Stimulated activated naive B cell treated with anti-CD40 and anti-IgM and Interleukin-4, amounts not matched to agents 10 μg/mL and 1 μg/mL and 100 μg/mL, for 72 hours (primary cell): ENCODE measurements at regions not wholly inside any gene's neighbourhood (a gene's known extent, or its start where the extent isn't known, plus 50 kb on each side); places are given as distances from the start of the nearest gene placed in this dataset.
"Not testable (repeated sequence)": the region's sequence is repeated elsewhere in the genome, so short reads cannot be mapped to it uniquely, and the experiment has no call there.

Source experiments
- ATAC-seq, 2 donors: fragments of 150-1000 bp; cut with Tn5 transposase; replicated peaks; 2 replicates each; pipeline ENCODE4 v1.10.0; 2021; ENCODE audit warnings: moderate library complexity in 1 of 2
- DNase-seq: peaks from one replicate; pipeline ENCODE4 v3.0.0; 2021
- H3K27ac Mint-ChIP-seq: one replicate; pipeline ENCODE4 v1.8.0; 2022; ENCODE audit warnings: mild to moderate bottlenecking, mixed read lengths
- H3K27me3 Mint-ChIP-seq, 2 donors: one replicate each; pipeline ENCODE4 v1.8.0; 2022; ENCODE audit warnings: mixed read lengths in 2 of 2
- H3K36me3 Mint-ChIP-seq, 2 donors: one replicate each; pipeline ENCODE4 v1.8.0; 2022; ENCODE audit warnings: mixed read lengths in 2 of 2, mild to moderate bottlenecking in 1 of 2
- H3K4me1 Mint-ChIP-seq, 2 donors: one replicate each; pipeline ENCODE4 v1.8.0; 2022; ENCODE audit warnings: mixed read lengths in 2 of 2, mild to moderate bottlenecking in 1 of 2
- H3K4me3 Mint-ChIP-seq, 2 donors: one replicate each; pipeline ENCODE4 v1.8.0; 2022; ENCODE audit warnings: mild to moderate bottlenecking in 2 of 2, mixed read lengths in 2 of 2, moderate library complexity in 1 of 2
- H3K9me3 Mint-ChIP-seq, 2 donors: one replicate each; pipeline ENCODE4 v1.8.0; 2022; ENCODE audit warnings: mixed read lengths in 2 of 2, mild to moderate bottlenecking in 1 of 2

GRCh38 chr4:26235500-26235899 is 85.3 kb upstream of the RBPJ start:
- DNase-seq, result no peak
- ATAC-seq, result no peak
- Mint-ChIP-seq H3K27ac (no peak overlapping the region), H3K36me3 (no peaks in the 10 kb centered on the region), H3K9me3 (peaks cover 0 to 4% of the 10 kb centered on the region in 2 donors), H3K4me3 (no peak overlapping the region), H3K4me1 (no peaks in the 10 kb centered on the region), H3K27me3 (peaks cover 29 to 30% of the 10 kb centered on the region in 2 donors)

GRCh38 chr4:26237916-26238315 is 82.9 kb upstream of the RBPJ start:
- Mint-ChIP-seq H3K27me3 (peaks cover 22 to 24% of the 10 kb centered on the region in 2 donors), H3K9me3 (peaks cover 0 to 4% of the 10 kb centered on the region in 2 donors), H3K27ac (no peak overlapping the region), H3K36me3 (no peaks in the 10 kb centered on the region), H3K4me1 (no peaks in the 10 kb centered on the region), H3K4me3 (no peak overlapping the region)
- no peak for DNase-seq
- ATAC-seq, result no peak

- DNase-seq (no peak), ATAC-seq (no peak)
- H3K4me1 Mint-ChIP-seq, result no peaks in the 10 kb centered on the region
- H3K36me3 Mint-ChIP-seq, result no peaks in the 10 kb centered on the region
- peaks cover 0 to 4% of the 10 kb centered on the region in 2 donors for H3K9me3 Mint-ChIP-seq
- no peak overlapping the region for H3K4me3 Mint-ChIP-seq
- peaks cover 20 to 24% of the 10 kb centered on the region in 2 donors for H3K27me3 Mint-ChIP-seq
- H3K27ac Mint-ChIP-seq, result no peak overlapping the region
Observed at GRCh38 chr4:26238426-26238777, 82.4 kb upstream of the RBPJ start.

GRCh38 chr4:26238778-26239679 is 81.8 kb upstream of the RBPJ start:
- no peak overlapping the region for H3K4me3 Mint-ChIP-seq
- H3K27ac Mint-ChIP-seq, result no peak overlapping the region
- H3K36me3 Mint-ChIP-seq, result no peaks in the 10 kb centered on the region
- H3K9me3 Mint-ChIP-seq, result peaks cover 0 to 4% of the 10 kb centered on the region in 2 donors
- H3K27me3 Mint-ChIP-seq, result peaks cover 17 to 24% of the 10 kb centered on the region in 2 donors
- H3K4me1 Mint-ChIP-seq, result no peaks in the 10 kb centered on the region
- no peak for ATAC-seq
- DNase-seq, result no peak

GRCh38 chr4:26239801-26240200 is 81.0 kb upstream of the RBPJ start:
- no peak overlapping the region for H3K27ac Mint-ChIP-seq
- no peaks in the 10 kb centered on the region for H3K36me3 Mint-ChIP-seq
- ATAC-seq, result no peak
- no peaks in the 10 kb centered on the region for H3K4me1 Mint-ChIP-seq
- DNase-seq, result no peak
- no peak overlapping the region for H3K4me3 Mint-ChIP-seq
- peaks cover 17 to 21% of the 10 kb centered on the region in 2 donors for H3K27me3 Mint-ChIP-seq
- H3K9me3 Mint-ChIP-seq, result peaks cover 0 to 4% of the 10 kb centered on the region in 2 donors

GRCh38 chr4:26241179-26241578 is 79.6 kb upstream of the RBPJ start:
- no peak for ATAC-seq
- DNase-seq, result no peak
- no peaks in the 10 kb centered on the region for H3K36me3 Mint-ChIP-seq
- no peak overlapping the region for H3K4me3 Mint-ChIP-seq
- H3K4me1 Mint-ChIP-seq, result no peaks in the 10 kb centered on the region
- H3K27me3 Mint-ChIP-seq, result peaks cover 17 to 19% of the 10 kb centered on the region in 2 donors
- H3K27ac Mint-ChIP-seq, result no peak overlapping the region
- H3K9me3 Mint-ChIP-seq, result peaks cover 0 to 3% of the 10 kb centered on the region in 2 donors

- H3K27me3 Mint-ChIP-seq, result peaks cover 10 to 19% of the 10 kb centered on the region in 2 donors
- H3K36me3 Mint-ChIP-seq, result no peaks in the 10 kb centered on the region
- DNase-seq, result no peak
- no peak for ATAC-seq
- no peaks in the 10 kb centered on the region for H3K9me3 Mint-ChIP-seq
- H3K27ac Mint-ChIP-seq, result no peak overlapping the region
- H3K4me1 Mint-ChIP-seq, result no peaks in the 10 kb centered on the region
- no peak overlapping the region for H3K4me3 Mint-ChIP-seq
Observed at GRCh38 chr4:26242451-26242850, 78.4 kb upstream of the RBPJ start.

GRCh38 chr4:26244138-26244537 is 76.7 kb upstream of the RBPJ start:
- not testable (repeated sequence) for H3K27ac Mint-ChIP-seq, ATAC-seq, H3K4me1 Mint-ChIP-seq, H3K36me3 Mint-ChIP-seq, H3K4me3 Mint-ChIP-seq, DNase-seq, H3K9me3 Mint-ChIP-seq, H3K27me3 Mint-ChIP-seq

GRCh38 chr4:26248647-26249046 is 72.2 kb upstream of the RBPJ start:
- H3K36me3 Mint-ChIP-seq, result no peaks in the 10 kb centered on the region
- H3K9me3 Mint-ChIP-seq, result no peaks in the 10 kb centered on the region
- peaks cover 4 to 12% of the 10 kb centered on the region in 2 donors for H3K27me3 Mint-ChIP-seq
- no peak for DNase-seq
- H3K4me3 Mint-ChIP-seq, result no peak overlapping the region
- H3K4me1 Mint-ChIP-seq, result no peaks in the 10 kb centered on the region
- ATAC-seq, result no peak
- H3K27ac Mint-ChIP-seq, result no peak overlapping the region

GRCh38 chr4:26252349-26253025 is 68.3 kb upstream of the RBPJ start:
- no peak for DNase-seq
- ATAC-seq, result no peak
- no peaks in the 10 kb centered on the region for H3K9me3 Mint-ChIP-seq
- no peaks in the 10 kb centered on the region for H3K36me3 Mint-ChIP-seq
- H3K27ac Mint-ChIP-seq, result no peak overlapping the region
- H3K4me3 Mint-ChIP-seq, result no peak overlapping the region
- peaks cover 0 to under 1% of the 10 kb centered on the region in 2 donors for H3K4me1 Mint-ChIP-seq
- H3K27me3 Mint-ChIP-seq, result peaks cover 9 to 24% of the 10 kb centered on the region in 2 donors

GRCh38 chr4:26253968-26254367 is 66.8 kb upstream of the RBPJ start:
- Mint-ChIP-seq H3K4me3 (no peak overlapping the region), H3K4me1 (peaks cover 0 to 10% of the 10 kb centered on the region in 2 donors)
- ATAC-seq, result no peak

GRCh38 chr4:26255989-26256388 is 64.8 kb upstream of the RBPJ start:
- no peak for DNase-seq
- no peak overlapping the region for H3K27ac Mint-ChIP-seq

More at GRCh38 chr4:26253968-26254367, 66.8 kb upstream of the RBPJ start:
- H3K27ac Mint-ChIP-seq, result no peak overlapping the region
- DNase-seq, result no peak
- no peaks in the 10 kb centered on the region for H3K9me3 Mint-ChIP-seq
- no peaks in the 10 kb centered on the region for H3K36me3 Mint-ChIP-seq
- peaks cover 9 to 24% of the 10 kb centered on the region in 2 donors for H3K27me3 Mint-ChIP-seq

GRCh38 chr4:26257444-26257843 is 63.4 kb upstream of the RBPJ start:
- H3K9me3 Mint-ChIP-seq, result not testable (repeated sequence)

More at GRCh38 chr4:26255989-26256388, 64.8 kb upstream of the RBPJ start:
- no peaks in the 10 kb centered on the region for H3K36me3 Mint-ChIP-seq
- peaks cover 0 to 3% of the 10 kb centered on the region in 2 donors for H3K9me3 Mint-ChIP-seq
- no peak overlapping the region for H3K4me3 Mint-ChIP-seq
- peaks cover 0 to 10% of the 10 kb centered on the region in 2 donors for H3K4me1 Mint-ChIP-seq
- ATAC-seq, result no peak
- peaks cover 9 to 16% of the 10 kb centered on the region in 2 donors for H3K27me3 Mint-ChIP-seq

GRCh38 chr4:26257850-26258249 is 63.0 kb upstream of the RBPJ start:
- Mint-ChIP-seq H3K4me1 (peaks cover 0 to 10% of the 10 kb centered on the region in 2 donors), H3K27me3 (peaks cover 21 to 26% of the 10 kb centered on the region in 2 donors), H3K9me3 (peaks cover 0 to 3% of the 10 kb centered on the region in 2 donors), H3K4me3 (no peak overlapping the region), H3K27ac (no peak overlapping the region), H3K36me3 (no peaks in the 10 kb centered on the region)
- DNase-seq (peak; percentile 10), ATAC-seq (peak; percentile 94 to 96)

More at GRCh38 chr4:26257444-26257843, 63.4 kb upstream of the RBPJ start:
- not testable (repeated sequence) for H3K27ac Mint-ChIP-seq, H3K4me3 Mint-ChIP-seq, H3K4me1 Mint-ChIP-seq, H3K36me3 Mint-ChIP-seq, DNase-seq
- H3K27me3 Mint-ChIP-seq, result peaks cover 17 to 22% of the 10 kb centered on the region in 2 donors
- ATAC-seq, result peak; percentile 53 to 64
